ENCODE measurements at regions not wholly inside any gene's neighbourhood (a gene's known extent, or its start where the extent isn't known, plus 50 kb on each side); places are given as distances from the start of the nearest gene placed in this dataset.

DNA sequence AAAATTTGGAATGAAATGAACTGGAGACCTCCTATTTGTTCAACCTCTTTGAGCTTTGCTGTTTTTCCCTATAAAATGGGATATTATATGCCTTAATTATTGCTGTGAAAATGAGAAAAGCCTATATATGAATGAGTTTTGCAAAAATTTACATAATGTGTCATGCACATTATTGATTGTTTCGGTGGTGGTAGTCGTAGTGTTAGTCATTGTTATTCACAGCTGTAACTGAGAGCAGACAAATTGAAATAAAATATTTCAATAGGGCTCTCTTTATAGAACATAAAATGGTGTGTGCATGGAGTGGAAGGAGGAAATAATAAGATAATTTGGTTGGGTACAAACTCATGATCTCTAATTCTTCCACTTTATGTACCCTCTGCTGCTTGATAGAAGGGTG lies 153.7 kb upstream of the GADL1 start:
- no peak for DNase-seq (ENCODE audit: low read depth)

DNA sequence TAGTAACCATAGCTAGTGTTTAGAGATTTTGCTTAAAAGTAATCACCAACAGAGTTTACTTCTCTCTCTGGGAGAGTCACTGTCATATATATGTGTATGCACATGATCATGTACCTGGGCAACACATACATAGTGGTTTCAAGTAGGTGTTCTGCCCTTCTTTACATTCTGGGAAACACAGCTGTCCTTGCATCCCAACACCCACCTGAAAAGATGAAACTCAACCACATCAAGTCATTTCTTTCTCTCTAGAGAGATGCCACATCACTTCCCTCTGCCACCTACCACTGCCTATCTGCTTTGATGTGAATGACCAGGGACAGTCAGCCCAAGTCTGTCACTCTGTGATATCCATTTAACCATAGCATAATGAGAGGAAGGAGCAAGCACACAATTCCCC lies 155.8 kb upstream of the GADL1 start:
- DNase-seq (ENCODE audit: low read depth), result no peak

GRCh38 chr3:31051226-31051625 lies 156.8 kb upstream of the GADL1 start:
- no peak for DNase-seq (ENCODE audit: low read depth)

GRCh38 chr3:31053299-31053698 lies 158.8 kb upstream of the GADL1 start:
- no peak for DNase-seq (ENCODE audit: low read depth)

DNA sequence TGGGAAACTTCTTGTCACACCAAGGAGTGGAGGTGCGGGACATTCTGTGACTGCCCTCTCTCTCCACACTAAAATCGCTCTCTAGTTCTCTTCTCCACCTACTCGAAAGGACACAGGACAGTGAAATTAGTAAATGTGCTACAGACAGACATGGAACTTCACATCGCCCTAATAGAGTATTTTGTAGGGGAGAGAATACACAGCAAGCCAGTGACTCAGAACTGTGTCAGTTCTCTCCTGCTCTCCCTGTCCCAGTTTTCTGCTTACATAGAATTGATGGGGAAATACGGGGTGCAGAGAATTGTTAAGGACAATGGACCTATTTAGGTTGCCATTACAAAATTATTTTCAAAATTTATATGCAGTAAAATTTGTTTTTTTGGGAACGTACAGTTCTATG lies 159.6 kb upstream of the GADL1 start:
- no peak for DNase-seq (ENCODE audit: low read depth)

DNA sequence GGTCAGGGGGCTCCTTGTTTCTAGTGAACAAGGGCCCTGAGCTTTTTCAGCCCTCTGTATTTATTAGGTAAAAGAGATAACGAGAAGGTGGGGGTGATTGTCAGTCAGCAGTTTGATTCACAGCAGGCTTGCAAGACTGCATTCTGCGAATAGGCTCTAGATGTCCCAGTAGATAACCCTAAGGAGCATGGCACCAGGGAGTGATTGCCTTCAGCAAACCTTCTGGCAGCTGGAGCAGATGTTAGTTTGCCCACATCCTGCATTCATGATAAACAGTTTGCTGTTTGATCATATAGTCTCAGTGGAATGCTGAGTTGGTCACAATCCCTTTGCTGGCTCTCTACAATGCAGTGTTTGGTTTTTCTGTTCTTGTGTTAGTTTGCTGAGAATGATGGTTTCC lies 161.3 kb upstream of the GADL1 start:
- no peak for DNase-seq (ENCODE audit: low read depth)

GRCh38 chr3:31057891-31058290 lies 163.4 kb upstream of the GADL1 start:
- no peak for DNase-seq (ENCODE audit: low read depth)

- no peak for DNase-seq (ENCODE audit: low read depth)
Observed at GRCh38 chr3:31064021-31064420, 169.6 kb upstream of the GADL1 start.

DNA sequence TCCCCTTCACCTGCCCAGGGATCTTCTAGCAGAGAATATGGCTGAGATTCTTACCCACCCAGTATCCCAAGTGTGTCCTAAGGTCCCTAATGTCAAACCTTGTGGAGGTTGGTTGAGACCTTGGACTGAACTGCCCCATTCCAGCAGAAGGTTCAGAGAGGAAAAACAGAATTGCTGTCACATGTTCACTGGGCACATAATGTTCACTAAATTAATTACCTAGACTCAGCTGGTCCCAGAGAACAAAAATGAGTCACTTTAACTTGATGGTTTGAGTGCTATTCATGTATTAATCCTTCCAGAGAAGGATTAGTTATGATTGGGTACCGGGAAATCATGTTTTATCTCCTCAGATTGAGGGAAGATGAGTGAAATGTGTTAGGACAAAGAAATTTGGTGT lies 171.3 kb upstream of the GADL1 start:
- DNase-seq (ENCODE audit: low read depth), result no peak

DNA sequence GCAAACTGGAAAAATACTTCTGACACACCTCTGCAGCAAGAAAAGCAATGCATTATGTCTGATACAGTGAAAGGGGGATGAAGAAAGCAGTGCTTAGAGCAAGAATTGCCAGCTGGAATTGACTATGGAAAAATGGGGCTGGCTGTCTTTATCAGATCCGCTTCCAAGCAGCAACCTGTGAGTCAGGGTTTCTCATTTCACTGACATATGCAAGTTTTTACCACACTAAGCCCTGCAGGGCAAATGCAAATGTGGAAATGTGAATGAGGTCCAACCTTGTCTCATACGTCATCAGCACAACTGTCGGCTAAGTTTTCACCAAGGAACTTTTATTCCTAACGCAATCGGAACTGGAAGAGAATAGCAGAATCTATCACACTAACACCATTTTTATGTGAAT lies 172.5 kb upstream of the GADL1 start:
- peak; percentile 81 for DNase-seq (ENCODE audit: low read depth)

DNA sequence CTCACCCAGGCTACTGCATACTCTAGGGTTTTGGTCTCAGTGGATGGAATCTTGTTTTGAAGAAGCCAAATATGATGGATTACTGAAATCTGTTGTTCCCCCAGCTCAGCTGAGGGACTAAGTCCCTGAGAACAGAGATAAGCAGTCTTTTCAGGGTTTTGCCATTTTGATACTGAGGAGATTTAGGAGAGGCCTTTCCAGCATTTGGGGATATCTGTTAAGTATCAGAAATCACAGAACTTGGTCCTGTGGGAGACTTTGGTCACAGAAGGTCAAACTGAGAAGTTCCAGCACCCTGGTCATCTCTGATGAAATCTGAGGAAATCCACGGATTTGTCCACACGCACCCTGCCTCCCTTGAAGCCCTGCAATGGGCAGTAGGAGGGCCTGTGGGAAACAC lies 181.0 kb upstream of the GADL1 start:
- DNase-seq (ENCODE audit: low read depth), result no peak

GRCh38 chr3:31075876-31076275 lies 181.4 kb upstream of the GADL1 start:
- no peak for DNase-seq (ENCODE audit: low read depth)

DNA sequence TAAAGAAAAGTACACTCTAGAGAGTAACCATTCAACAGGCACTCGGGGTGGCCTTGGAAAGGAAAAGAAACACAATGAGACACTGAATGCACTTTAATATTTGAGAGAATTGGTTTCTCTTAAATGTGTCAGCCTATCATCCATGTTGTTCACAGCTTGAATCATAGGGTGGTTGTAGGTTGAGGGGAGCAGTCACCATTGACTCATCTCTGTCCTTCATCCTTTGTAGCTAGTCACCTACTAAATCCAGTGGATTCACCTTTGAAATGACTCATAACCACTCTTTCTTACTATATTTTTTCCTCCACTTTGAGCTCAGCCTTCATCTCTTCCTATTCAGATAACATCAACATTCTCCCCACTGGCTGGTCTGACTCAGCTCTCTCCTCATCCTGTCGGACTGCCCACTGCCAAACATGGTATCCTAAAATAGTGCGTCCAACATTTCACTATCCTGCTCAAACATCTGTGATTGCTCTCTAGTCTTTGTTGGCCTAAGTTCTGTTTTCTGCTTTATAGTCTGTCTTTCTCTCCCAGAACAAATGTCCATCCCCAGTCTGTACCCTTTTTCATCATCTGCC lies 182.7 kb upstream of the GADL1 start:
- peak; percentile 100 for DNase-seq (ENCODE audit: low read depth)

DNA sequence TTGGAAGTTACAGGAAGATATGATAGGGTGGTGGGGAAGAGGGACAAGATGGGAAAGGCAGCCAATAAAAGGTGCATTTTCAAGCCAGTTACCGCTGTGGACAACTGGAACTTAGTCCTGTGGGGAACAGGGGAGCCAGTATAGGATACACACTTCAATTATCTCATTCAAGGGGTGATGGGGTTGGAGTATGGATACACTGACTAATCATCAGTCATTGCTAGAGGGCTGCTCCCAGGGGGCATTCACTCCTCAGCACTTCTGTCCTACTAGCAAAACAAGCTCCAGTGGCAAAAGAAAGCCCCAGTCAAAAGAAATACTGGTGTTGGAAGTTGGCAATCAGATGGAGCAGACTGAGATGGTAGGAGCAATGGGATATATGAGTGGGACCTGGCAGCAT lies 183.4 kb upstream of the GADL1 start:
- DNase-seq (ENCODE audit: low read depth), result peak; percentile 90

DNA sequence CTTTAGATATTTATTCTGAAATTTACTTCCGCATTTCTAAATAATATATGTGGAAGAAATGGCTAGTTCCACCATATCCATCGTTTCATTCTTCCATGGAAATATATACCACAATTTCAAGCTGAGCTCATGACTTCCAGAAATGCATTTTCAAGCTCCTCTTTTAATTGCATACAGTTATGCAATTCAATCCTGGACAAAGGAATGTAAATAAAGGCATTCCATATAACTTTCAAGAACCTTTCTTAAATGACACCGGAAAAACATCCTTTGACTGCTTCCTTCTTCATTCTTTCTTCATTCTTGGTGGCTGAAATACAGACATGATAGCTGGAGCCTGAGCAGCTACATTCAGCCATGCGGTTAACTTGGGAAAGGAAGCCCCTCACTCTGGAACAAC lies 185.2 kb upstream of the GADL1 start:
- no peak for DNase-seq (ENCODE audit: low read depth)

DNA sequence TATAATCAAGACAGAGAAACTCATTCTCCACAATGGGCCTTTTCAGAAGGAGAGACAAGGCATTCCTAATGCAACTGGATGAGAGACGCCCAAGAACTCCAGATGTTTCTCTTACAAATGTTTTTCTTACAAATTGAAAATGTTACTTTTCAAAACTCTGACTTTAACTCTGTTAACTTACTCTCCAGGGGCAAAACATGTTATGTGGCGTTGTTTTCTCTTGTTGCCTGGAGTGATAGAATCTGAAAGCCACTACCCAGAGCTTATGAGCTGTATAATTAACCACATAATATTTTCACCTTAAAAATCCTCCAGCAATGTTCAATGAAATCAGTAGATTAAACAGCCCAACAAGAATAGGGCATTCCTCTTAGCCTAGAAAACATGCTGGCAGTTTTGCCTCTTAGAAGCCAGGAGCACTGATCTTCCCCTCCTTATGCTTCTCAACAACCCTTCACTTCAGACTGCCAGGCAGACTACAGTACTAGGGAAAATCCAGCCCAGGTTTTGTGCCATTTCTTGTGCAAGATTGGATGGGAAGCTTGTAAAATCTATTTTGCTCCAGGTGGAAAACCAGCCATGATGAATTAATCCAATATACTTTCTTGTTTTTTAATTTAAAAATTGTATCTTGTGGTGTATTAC lies 186.7 kb upstream of the GADL1 start:
- DNase-seq (ENCODE audit: low read depth), result no peak

GRCh38 chr3:31086148-31086547 lies 191.7 kb upstream of the GADL1 start:
- no peak for DNase-seq (ENCODE audit: low read depth)

GRCh38 chr3:31086698-31087097 lies 192.2 kb upstream of the GADL1 start:
- no peak for DNase-seq (ENCODE audit: low read depth)

DNA sequence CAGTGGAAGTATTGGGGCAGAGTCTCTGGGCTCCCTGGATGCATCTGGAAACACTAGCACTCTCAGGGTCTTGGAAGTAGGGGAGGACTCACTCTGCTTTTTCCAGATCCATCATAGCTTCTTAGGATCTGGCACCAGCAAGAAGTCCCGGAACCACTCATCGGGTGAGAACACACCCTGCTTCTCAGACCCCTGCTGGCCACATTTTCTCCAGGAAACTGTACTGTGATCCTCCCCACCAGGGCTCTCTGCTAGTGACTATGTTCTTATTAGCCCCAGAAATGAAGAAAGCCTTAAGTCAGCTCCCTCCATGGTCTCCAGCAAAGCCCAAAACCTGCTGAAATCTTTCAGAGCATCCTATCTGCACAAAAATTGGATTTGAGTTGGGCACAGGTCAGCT lies 197.3 kb upstream of the GADL1 start:
- DNase-seq (ENCODE audit: low read depth), result no peak

GRCh38 chr3:31092748-31093589 lies 198.5 kb upstream of the GADL1 start:
- peak; percentile 83 for DNase-seq (ENCODE audit: low read depth)

DNA sequence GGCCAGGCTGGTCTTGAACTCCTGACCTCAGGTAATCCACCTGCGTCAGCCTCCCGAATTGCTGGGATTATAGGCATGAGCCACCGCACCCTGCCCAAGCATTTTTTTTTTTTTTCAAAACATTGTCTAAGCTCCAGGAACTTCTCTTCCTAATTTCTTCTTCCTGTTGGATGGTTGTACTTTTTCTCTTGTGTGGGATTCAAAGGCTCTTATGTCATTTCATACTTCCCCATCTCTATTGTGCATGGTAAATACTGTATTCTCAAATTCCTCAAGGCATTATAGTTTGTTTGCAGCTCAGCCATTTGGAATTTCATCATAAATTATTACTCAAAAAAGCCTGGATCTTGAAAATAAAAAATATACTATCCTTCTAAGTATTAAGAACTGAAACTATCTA lies 199.1 kb upstream of the GADL1 start:
- no peak for DNase-seq (ENCODE audit: low read depth)

DNA sequence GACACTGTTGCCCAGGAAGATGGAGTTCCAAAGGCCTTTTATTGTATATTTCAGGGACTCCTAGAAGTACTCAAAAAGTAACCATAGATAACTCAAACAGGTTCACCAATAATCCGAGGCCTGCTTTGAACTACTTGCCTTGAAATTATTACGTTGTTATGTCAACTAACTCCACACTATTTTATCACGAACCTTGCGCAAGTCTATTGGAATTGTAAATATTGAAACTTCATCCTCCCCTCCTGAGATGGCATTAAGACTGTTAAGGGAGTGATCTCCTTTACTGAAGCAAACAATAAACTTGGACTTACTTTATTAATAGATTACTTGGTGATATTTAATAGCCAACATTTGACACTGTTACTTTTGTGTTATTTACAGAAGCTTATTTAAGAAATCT lies 199.6 kb upstream of the GADL1 start:
- no peak for DNase-seq (ENCODE audit: low read depth)

DNA sequence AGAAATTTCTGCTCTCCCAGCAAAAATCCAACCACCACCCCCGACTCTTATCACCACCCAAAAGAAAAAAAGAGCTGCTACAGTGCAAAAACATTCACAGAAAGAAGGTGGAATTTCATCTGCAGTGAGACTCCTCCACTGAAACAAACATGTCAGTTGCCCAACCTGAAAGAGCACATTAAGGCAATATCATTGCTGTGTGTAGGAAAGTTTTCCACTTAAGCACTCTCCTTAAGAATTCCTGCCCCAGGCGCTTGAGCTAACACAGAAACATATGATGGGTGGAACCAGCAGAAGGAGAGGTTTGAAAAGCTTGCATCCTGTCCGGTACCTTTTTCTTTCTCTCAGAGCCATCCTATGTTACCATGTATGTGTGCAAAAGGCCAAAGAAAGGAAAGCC lies 200.8 kb upstream of the GADL1 start:
- DNase-seq (ENCODE audit: low read depth), result no peak

All from HT1080 (cell line).